ENCODE measurements at regions not wholly inside any gene's neighbourhood (a gene's known extent, or its start where the extent isn't known, plus 50 kb on each side); places are given as distances from the start of the nearest gene placed in this dataset.

DNA sequence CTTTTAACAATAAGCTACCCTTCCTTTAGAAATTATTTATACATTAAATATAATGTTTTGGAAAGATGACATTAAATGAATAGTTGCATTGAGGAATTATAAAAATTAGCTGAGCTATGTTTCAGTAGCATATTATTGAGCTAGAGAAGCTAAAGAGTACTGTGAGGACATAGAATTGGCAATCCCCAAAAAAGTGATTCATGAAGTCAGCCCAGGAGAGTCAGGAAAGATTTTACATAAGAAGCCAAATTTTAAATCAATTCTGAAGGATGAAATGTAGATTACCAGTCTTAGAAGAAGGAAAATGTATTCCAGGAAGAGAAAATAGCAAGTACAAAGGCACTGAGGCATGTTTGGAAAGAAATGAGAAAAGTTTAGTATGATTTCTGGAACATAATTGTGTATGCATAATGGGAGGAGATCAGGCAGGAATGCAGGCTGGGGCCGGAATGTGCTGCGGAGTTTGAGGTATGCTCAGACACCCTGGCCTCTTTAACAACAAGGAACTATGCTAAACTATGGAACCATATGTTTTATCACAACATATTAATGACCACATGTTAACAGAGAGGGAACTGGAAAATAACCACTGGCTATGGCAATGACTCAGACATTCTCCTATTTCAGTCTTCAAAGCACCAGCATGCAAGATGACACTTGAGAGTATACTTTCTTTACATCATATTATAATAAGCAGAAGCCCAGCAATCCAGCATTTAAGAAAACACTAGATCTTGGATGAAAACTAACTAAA is 103.3 kb upstream of the COL8A1 start:
- TF ChIP-seq CTCF (IDR thresholded peaks at IDR 0.05) (no peak), POLR2A (IDR thresholded peaks at IDR 0.05) (no peak)
- no peak overlapping the region for H3K4me3 ChIP-seq
- no peak overlapping the region for H3K27ac ChIP-seq
- no peaks in the 10 kb centered on the region for H3K4me1 ChIP-seq
- intact Hi-C loops (cut with DNase I; ENCODE audit: low total_unique reads): no loop called here
- no peaks in the 10 kb centered on the region for H3K36me3 ChIP-seq
- no peaks in the 10 kb centered on the region for H3K9me3 ChIP-seq
- H3K27me3 ChIP-seq: no peaks in the 10 kb centered on the region
- DNase-seq: no peak

- intact Hi-C loops (cut with DNase I; ENCODE audit: low total_unique reads): no loop called here
- TF ChIP-seq CTCF (IDR thresholded peaks at IDR 0.05): peak in 2 of 4 experiments; percentile 28 to 30
- TF ChIP-seq POLR2A (IDR thresholded peaks at IDR 0.05): no peak
Observed at GRCh38 chr3:99532246-99532645, 106.1 kb upstream of the COL8A1 start.

DNA sequence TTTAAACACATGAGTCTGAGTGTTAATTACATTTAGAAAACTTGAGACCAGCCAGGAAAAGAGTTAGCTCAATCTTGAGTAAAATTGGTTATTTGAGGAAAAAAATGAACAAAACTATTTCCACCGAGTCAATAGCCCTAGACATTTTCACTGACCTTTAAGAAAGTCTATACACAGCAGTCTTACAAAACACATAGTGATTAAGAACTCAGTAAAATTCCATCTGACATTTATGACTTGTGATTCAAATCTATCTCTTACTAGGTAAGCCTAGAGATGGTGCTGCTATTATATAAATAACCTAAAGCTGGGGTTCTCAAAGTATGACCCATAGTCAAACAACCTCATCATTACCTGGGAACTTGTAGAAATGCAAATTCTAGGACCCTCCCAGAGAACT is 109.1 kb upstream of the COL8A1 start:
- Histone ChIP-seq H3K9me3 (no peaks in the 10 kb centered on the region), H3K4me1 (no peaks in the 10 kb centered on the region), H3K36me3 (no peaks in the 10 kb centered on the region), H3K27ac (no peak overlapping the region), H3K4me3 (no peak overlapping the region), H3K27me3 (no peaks in the 10 kb centered on the region)
- TF ChIP-seq CTCF (IDR thresholded peaks at IDR 0.05): no peak
- TF ChIP-seq POLR2A (IDR thresholded peaks at IDR 0.05): no peak
- no peak for DNase-seq
- intact Hi-C loops (cut with DNase I; ENCODE audit: low total_unique reads): no loop called here

More at GRCh38 chr3:99532246-99532645, 106.1 kb upstream of the COL8A1 start:
- peak in 1 of 2 donors; percentile 18 for DNase-seq
- Histone ChIP-seq H3K36me3 (no peaks in the 10 kb centered on the region), H3K27ac (no peak overlapping the region), H3K4me1 (no peaks in the 10 kb centered on the region), H3K4me3 (no peak overlapping the region), H3K27me3 (no peaks in the 10 kb centered on the region), H3K9me3 (no peaks in the 10 kb centered on the region)

- no peak for DNase-seq
- intact Hi-C loops (cut with DNase I; ENCODE audit: low total_unique reads): no loop called here
- Histone ChIP-seq H3K27me3 (no peaks in the 10 kb centered on the region), H3K36me3 (no peaks in the 10 kb centered on the region), H3K4me1 (no peaks in the 10 kb centered on the region), H3K27ac (no peak overlapping the region), H3K9me3 (no peaks in the 10 kb centered on the region), H3K4me3 (no peak overlapping the region)
- TF ChIP-seq POLR2A (IDR thresholded peaks at IDR 0.05): no peak
- no peak for TF ChIP-seq CTCF (IDR thresholded peaks at IDR 0.05)
Observed at GRCh38 chr3:99526921-99527320, 111.5 kb upstream of the COL8A1 start.

DNA sequence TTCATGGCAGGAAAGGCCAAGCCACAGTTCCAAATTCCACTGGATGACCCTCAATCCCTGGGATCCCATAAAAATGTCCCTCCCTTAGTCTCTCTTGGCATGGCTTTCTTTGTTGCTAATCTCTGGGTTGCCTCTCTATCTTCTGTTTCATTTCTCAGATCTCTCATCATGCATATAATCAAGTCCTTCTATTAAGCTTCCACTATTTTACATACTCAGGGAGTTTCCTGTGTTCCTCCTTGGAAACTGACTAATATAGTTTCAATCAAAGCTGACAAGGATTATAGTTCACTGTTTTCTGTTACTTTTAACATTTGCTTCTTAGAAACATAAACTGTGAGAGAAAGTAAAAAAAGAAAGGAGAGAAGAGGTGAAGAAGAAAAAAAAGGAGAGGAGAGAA is 113.8 kb upstream of the COL8A1 start:
- Histone ChIP-seq H3K27me3 (no peaks in the 10 kb centered on the region), H3K27ac (no peak overlapping the region), H3K4me1 (no peaks in the 10 kb centered on the region), H3K36me3 (no peaks in the 10 kb centered on the region), H3K9me3 (no peaks in the 10 kb centered on the region), H3K4me3 (no peak overlapping the region)
- DNase-seq: no peak
- TF ChIP-seq POLR2A (IDR thresholded peaks at IDR 0.05): no peak
- no peak for TF ChIP-seq CTCF (IDR thresholded peaks at IDR 0.05)
- intact Hi-C loops (cut with DNase I; ENCODE audit: low total_unique reads): no loop called here

Data from uterus (tissue), 3 donors.